ENCODE measurements at regions not wholly inside any gene's neighbourhood (a gene's known extent, or its start where the extent isn't known, plus 50 kb on each side); places are given as distances from the start of the nearest gene placed in this dataset.

DNA sequence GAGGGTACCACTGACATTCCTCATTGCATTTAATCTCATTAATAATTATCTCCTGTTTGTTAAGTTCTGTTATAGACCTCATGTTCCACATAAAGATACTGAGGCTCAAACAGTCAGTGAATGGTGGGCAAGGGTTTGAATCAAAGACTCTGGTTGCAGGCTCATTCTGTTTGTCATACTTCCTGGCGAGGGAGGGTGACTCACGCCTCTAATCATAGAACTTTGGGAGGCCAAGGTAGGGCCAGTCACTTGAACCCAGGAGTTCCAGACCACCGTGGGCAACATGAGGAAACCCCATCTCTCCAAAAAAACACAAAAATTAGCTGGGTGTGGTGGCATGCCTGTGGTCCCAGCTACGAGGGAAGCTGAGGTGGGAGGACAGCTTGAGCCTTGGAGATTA, 220.7 kb upstream of the MIR17HG start:
- TF ChIP-seq ZNF274 (IDR thresholded peaks at IDR 0.05; ENCODE audit: low read depth, low read length) (no peak), YY1 (IDR thresholded peaks at IDR 0.05; ENCODE audit: insufficient read depth, insufficient read length) (no peak)
